CD4-positive, alpha-beta T cell treated with Interleukin-12 subunit alpha and Interleukin-12 subunit beta, for 1 hour (primary cell): ENCODE measurements at regions not wholly inside any gene's neighbourhood (a gene's known extent, or its start where the extent isn't known, plus 50 kb on each side); places are given as distances from the start of the nearest gene placed in this dataset.

ENCODE experiments used
- DNase-seq: peaks from one replicate; pipeline ENCODE4 v3.0.0-alpha.2; 2020

DNA sequence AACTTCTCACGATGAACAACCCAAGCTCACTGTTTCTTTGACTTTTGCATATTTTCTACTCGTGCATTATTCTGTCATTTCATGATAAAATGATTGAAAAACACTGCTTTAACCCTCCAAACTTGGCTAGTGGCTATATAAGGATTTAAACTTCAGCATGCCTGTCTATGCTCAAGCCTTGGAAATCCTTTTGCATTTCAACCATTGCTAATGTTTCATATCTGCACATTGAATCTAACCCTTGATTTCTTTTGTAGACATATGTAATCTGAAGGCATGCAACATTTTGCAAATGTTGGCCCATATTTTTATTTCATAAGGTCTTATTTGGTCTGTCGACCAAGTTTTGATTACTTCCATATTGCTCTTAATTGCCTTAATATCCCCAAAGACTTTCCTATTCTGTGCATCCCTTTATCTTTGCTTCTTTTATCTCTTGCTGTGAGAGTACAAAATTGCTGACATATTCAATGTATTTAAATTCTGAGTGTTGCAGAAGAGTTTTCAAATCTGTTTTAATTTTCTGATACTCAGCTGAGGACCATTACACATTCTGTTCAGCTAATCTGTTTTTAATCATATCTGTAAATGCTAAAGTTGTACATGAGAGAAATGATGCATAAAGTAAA lies 403.7 kb upstream of the ZNF608 start:
- no peak for DNase-seq

DNA sequence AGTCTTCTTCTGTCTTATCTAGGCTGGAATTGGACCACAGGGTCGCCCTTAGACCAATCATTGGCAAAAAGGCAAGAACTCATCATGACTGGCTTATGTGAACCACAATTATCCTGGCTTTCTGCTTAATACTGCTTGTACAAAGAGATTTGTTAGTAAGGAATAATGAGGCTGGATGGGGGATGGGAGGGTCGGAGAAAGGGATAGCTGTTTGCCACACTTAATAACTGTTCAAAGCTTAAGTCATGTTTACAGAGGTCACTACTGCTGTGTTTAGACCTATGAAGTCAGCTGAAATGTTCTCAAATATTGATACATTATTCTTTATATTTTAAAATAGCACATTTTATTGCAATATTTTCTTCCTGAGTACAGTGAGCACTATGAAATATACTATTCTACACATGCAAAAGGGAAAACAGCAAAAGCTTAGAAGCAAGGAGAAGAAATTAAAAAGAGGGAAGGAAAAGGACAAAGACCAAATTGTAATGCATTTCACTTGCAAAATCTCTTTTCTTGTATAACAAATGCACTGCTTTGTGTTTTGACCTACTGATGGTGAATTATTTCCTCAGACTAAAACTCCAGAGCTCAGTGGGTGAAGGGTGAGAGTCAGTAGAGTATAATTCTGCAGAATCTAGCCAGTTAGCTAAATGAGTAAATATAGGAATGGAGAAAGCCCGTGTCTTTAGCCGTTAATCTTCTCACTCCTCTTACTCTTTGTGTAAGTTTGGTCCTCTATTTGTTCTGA lies 404.9 kb upstream of the ZNF608 start:
- DNase-seq, result no peak

DNA sequence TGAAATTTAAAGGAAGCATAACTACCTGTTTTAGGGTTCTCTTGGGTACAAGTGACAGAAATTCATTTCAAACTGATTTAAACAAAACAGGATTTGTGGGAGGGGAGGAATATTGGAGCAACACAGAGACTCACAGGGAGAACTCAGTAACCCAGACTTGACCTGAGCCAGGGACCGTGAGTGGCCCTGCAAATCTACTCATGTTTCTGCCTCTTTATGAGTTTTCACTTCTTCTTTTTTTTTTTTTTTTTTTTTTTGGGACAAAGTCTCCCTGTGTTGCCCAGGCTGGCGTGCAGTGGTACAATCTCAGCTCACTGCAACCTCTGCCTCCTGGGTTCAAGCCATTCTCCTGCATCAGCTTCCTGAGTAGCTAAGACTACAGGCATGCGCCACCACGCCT lies 405.6 kb upstream of the ZNF608 start:
- DNase-seq, result no peak

DNA sequence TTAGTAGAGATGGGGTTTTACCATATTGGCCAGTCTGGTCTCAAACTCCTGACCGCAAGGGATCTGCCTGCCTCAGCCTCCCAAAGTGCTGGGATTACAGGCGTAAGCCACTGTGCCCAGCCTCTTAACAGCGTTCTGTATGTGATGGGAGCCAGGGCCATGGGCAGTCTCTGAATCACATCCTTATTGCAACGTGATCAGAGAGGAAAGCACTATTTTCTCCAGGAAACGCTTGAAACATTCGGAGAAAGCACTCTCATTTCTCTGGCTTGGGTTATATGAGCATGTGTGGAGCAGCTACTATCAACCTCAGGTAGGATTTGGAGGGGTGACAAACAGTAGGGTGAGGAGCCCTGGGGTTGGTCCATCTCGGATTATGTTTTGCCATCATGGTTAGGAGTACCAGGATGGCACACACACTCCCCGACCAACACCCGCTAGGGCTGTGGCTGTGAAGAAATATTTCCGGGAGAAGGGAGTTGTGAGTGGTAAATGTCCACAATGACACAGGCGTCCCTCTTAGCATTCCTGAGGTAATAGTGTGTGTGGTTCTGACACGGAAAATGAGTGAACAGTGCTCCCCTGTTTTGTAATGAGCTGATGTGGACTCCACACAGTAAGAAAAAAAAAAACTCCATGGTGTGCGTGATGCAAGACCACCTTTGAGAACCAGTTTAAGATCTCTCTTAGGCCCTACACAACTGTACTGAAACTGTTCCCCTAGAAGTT lies 406.2 kb upstream of the ZNF608 start:
- DNase-seq, result no peak

DNA sequence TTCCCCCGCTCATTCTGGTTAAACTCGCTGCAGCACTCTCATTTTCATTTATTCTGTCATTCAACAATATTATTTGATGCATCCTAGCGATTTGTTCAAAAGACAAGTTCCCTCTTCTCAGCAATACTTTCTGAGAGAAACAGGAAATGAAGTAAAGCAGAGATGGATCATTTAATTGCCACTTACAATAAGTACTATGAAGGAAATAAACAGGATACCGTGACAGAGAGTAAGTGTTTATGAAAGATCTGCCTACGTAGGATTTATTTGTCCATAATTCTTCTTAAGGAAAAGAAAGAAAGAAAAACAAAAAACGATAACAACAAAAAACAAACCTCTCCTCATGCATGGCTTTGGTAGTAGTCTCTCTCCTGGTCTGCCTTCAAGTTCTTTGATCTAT lies 406.8 kb upstream of the ZNF608 start:
- DNase-seq, result no peak

DNA sequence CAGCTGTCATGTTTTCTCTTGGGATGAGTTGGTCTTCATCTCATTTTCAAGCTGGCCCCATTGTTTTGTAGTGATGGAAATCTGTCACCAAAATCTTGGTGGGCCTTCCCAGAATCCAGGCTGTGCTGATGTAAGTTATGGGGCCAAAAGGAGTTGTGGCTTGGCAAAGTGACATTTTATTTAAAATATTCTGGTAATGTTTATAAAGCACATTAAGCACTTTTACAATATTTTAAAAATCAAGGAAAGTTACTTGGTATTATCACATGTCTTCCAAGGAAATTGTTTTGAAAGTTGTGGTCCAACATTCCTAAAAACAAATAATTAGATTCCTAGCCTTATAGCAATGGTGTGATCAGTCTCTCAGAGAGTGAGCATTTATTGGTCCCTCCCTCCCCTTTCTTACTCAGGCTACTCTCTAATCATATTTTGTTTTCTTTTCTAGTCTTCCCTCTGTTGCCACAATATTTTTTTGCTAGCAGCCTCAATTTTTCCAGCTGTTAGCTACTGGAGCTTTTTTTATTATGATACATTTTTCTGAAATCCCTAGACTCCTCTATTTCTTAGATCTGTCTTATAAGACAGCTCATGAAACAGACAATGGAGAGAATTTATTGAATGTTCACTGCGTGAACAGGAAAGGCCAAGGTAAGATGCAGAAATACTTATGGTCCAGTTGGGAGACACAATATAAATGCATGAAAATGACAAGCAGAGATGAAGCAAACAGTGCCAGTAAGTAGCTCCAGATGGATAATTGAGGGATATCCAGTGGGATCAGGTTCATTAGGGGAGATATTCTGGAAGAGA lies 408.1 kb upstream of the ZNF608 start:
- no peak for DNase-seq

DNA sequence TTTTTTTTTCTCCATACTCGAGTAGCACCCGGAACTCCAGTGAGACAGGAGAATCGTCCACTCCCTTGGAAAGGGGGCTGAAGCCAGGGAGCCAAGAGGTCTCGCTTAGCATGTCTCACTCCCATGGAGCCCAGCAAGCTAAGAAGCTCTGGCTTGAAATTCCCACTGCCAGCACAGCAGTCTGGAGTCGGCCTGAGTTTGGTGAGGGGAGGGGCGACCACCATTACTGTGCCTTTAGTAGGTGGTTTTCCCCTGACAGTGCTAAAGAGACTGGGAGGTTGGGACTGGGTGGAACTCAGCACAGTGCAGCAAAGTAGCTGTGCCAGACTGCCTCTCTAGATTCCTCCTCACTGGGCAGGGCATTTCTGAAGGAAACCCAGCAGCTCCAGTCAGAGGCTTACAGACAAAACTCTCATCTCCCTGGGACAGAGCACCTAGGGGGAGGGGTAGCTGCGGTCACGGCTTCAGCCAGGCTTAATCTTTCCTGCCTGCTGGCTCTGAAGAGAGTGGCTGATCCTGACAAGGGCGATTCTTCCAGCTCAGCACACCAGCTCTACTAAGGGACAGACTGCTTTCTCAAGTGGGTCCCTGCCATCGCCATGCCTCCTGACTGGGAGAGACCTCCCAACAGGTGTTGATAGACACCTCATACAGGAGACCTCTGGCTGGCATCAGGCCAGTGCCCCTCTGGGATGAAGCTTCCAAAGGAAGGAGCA lies 414.5 kb upstream of the ZNF608 start:
- no peak for DNase-seq

DNA sequence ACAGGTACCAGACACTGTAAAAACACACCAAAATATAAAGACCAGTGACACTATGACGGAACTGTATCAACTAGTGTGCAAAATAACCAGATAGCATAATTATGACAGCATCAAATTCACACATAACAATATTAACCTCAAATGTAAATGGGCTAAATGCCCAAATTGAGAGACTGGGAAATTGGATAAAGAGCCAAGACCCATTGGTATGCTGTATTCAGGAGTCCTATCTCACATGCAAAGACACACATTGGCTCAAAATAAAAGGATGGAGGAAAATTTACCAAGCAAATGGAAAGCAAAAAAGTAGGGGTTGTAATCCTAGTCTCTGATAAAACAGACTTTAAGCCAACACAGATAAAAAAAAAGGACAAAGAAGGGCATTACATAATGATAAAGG lies 416.3 kb upstream of the ZNF608 start:
- DNase-seq, result no peak

DNA sequence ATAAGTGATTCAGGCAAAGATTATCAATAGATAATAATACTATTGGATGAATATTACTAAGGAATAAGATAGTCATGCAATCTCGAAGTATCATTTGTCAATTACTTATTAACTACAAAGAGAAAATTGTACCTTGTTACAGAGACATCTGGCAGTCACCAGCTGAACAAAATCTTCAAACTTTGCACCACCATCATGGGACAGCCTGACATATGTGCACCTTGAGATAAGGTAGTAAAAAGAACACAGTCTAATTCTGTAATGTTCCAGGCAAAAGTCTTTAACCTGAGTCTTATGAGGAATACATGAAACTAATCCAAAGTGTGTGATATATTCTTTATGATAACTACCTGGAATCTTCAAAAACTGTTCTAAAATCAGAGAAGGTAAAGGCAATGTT lies 423.0 kb upstream of the ZNF608 start:
- no peak for DNase-seq

DNA sequence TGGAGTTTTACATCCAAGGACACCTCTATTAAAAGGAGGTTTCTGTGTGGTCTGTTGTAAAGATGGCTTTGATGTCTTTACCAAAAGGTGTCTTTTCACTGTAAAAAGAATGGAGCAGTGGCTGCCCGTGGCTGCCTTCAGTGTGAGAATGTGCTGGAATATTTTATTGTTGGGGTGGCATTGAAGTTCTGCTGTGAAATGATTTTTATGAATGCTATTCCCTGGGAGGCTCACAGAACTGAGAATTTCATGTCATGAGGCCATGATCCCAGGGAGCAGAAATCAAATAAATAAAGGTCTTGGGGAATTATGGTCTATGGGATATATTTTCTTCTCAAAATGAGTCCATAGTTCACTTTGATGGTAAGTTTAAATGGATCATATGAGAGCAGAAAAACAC lies 425.2 kb upstream of the ZNF608 start:
- DNase-seq, result no peak

DNA sequence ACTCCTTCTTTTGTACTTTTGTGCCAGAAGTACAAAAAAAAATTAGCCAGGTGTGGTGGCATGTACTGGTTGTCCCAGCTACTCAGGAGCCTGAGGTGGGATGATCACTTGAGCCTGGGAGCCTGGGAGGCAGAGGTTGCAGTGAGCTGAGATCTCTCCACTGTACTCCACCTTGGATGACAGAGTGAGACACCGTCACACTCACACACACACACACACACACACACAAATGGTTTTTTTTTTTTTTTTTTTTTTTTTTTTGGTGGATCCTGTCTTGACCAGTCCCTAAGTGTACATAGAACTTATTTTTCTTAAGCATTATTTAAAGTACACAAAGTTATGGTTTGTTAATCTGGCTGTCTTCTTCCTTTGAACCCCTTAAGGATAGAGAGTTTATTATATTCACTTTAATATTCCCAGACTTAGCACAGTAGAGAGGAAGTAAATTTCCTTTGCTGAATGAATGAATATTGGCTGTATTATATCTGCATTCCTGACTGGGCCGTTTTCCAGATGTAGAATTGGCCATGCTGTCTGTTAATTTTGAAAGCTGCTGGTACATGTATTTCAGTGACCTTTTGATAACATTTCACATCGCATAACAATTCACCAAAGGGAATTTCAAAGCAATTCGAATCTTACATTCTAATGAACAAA lies 429.0 kb upstream of the ZNF608 start:
- no peak for DNase-seq

DNA sequence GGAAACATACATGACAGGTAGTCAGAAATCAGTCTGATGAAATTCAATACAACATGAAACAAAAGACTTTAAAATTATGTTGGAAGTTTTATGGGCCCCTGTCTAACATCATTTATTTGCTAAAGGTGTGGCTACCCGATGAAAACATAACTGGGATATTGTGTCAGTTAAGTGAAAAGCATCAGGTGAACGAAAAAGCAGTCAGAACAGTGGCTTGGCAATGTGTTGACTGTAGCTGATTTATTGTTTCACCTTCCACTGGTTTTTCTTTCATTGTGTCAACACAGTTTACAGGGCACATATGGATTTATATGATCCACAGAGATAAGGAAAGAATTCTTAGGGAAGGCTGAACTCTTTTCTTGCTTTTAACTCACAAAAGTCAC lies 429.6 kb upstream of the ZNF608 start:
- DNase-seq, result no peak

DNA sequence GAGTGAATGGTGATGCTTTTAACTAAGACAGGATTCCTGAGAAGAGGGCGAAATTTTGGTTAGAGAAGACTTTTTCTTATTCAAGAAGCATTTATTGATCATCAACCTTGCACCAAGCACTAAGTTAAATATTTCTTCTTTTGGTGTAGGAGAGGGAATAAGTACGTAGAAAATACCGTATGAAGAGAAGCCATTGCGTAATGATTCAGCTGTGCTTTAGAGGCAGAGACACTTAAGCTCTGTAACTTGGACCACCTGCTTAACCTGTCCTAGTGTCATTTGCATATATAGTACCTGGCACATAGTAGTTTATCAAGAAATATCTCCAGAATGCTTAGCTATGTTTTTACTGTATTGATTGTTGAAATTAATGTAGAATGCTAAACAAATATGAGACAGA lies 430.9 kb upstream of the ZNF608 start:
- no peak for DNase-seq

DNA sequence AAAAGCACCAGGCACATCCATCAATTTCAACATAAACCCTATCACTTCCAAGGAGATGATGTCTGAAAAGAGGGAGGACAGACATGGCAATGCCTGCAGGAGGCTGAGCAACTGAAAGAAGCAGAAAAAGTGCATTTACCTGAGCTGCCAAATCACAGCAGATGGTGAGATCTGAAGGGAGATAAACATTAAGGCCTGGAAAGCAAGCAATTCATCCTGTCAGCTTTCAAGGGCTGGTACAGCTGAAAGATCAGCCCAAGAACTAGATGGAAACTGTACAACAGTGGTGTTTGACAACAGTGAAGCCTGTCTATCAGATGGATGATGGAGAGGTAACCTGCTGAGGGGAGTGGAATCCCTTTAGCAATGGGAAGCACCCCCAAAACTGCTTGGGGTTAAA lies 433.2 kb upstream of the ZNF608 start:
- DNase-seq, result no peak

DNA sequence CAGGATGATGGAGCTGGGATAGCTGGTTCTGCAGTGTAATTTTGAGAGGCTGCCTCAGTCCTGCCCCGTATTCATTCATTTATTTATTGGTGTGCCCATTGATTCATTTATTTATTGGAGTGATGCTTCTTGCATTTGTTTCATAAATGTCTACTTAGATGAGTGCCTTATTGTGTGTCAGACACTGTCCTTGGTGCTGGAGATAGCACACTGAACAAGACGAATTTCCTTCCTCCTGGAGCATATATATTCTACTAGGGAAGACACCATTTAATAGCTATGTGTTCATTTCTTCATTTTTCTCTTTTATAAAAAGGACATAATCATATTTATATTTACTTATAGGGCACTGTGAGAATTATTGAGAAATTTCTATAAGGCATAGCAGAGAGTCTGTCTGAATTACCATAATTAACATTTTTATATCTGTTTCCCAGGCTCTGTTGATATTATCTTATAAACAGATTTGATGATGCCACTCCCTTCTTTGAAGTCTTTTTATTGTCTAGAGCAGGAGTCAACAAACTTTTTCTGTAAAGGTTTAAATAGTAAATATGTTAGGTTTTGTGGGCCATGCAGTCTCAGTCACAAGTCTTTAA lies 433.9 kb upstream of the ZNF608 start:
- no peak for DNase-seq

DNA sequence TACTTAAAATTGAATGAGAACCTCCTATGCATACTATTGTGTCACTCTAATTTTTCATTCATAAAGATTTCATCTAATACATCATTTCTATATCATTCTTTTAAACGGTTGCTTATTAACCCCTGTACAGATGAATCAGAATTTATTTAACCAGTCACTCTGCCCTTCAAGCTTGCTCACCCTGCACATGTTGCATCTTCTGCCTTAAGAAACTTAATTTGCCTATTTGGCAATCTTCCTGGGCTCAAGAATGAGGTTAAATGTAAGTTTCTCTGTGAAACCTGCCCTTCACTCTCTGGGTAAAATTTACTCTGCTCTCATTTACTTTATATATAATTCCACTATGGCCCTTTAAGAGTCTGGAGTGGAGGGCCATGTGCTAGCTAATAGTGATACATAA lies 434.7 kb upstream of the ZNF608 start:
- DNase-seq, result no peak

DNA sequence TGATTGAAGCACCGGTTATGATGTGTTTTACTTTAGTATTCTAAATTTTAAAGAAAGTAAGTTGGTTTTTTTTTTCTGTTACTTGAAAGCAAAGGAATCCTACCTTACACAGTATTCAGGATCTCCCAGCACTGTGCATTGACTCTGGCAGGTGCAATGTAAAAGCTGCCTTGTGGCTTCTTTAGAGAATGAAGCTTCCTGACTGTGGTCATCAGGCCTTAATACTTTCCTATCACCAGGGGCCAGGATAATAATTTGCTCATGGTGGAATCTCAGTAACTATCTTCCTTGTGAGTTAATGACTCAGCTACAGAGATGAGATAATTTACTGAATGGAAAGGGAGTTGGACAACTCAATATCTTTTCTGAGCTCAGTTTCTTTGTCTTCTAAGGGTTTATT lies 435.5 kb upstream of the ZNF608 start:
- DNase-seq, result no peak

DNA sequence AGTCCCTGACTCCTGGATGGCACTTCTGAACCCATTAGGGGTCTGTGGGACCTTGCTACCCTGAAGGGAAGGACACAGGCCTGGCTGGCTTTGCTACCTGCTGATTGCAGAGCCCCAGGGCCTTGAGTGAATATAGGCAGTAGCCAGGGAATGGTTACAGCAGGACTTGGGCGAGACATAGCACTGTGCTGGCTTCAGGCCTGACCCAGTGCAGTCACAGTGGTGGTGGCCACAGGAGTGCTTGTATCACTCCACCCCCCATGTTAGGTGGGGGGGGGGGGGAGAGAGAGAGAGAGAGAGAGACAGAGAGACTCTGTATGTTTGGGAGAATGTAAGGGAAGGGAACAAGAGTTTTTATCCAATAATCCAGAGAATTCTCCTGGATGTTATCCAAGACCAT lies 439.3 kb upstream of the ZNF608 start:
- DNase-seq, result no peak

DNA sequence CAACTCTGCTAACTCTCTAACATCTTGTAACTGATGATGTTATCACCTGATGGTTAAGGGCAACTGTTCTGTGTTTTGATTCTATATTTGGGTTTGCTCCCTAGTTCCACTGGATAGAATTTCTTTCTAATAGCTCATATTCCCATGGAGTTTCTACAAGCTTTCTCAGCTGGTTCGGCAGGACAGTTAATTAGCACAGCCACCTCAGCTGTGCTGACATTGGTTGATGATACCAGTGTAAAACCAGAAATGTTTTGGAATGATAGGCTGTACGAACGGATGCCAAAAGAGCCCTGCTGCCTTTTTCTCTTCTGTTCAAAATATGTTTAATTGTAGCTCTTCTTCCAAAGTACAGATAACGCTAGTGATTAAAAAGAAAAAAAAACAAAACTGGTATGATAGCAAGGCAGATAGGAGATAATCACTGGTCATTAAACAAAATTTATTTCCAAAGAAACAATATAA lies 440.5 kb upstream of the ZNF608 start:
- no peak for DNase-seq

DNA sequence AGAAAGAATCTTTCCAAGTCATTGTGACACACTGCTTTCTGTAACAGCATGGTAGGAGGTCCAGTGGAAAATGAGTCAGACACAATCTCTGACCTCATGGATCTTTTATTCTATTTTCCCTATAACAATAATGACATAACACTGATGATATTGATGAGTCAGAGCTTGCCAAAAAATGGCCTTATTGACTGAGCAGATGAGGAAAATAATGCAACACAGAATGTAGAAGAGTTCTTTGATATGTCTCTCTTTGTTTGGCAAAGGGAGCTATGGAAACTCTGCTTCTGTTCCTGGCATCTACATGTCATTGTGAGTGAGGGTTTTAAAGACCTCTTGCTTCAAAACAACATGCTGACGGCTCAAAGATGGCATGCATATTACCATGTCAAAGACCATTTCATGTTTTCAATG lies 443.1 kb upstream of the ZNF608 start:
- no peak for DNase-seq

DNA sequence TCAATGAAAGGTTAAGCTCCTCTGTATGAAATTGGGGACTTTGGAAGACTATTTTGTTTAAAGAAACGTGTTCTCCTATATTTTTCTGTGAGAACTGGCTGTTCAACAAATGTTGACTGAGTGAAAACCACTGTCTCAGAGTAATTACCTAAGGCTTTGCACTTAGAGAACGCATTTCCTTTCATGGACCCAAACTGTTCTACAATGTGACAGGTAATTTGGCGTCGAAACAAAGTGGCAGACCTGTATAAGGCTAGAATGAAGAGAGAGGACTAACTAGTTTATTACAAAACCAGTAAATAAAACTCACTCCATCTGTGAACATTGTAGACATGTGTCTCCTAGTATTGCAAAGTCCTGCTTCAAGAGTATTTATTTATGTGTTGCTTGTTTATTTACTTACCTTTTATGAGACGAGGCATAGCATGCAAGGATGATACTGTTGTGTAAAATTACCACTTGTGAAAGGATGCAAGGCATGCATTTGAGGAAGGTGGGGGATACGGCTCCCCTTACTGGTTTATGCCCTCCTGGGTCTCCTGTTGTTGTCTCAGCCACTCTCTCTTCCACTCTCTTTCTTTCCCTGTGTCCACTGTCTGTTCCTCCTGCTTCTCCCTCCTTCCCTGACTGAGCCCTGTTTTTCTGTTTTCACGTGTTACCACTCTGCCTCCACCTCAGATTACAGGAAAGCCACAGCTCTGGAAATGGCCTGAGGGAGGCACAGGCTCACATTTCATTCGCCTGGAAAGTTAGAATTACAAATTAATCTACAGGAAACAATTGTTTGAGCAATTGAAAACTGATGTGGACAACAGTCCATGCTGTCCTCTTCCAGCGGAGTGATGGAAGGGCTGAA lies 444.0 kb upstream of the ZNF608 start:
- DNase-seq, result no peak
